ENCODE measurements at regions not wholly inside any gene's neighbourhood (a gene's known extent, or its start where the extent isn't known, plus 50 kb on each side); places are given as distances from the start of the nearest gene placed in this dataset.

DNA sequence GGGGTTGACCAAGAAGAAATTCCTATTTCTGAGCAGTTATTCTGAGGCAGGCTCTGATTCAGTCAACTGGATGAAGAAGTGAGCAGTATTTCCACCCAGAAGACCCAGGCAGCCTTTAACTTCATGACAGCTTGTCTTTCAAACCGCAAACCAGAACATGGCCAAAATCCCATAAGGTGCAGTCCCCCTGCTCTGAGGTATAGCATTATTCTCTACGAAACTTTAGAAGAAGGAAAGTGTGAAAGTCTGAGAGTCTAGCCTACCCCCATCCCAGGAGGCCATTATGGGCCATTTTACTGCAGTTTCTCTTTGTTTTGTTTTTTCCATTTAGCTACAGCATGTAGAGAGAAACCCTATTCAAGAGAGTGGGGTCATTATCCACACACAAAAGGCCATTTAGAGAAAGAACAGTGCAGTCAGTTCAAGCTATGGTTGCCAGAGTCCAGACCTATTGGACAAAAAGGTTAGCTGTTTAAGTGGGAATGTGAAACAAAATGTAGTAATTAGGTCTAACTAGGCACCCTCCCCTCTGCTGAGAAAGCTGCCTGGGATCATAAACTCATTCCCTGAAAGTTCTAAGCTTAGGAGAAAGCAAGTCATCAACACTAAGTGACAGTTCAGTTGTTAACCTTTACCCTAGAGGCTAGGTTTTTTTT lies 52.1 kb upstream of the RASGEF1B start:
- Histone ChIP-seq H3K27me3 (replicated peaks; ENCODE audit: control insufficient read depth, insufficient read depth, low read length) (no peaks in the 10 kb centered on the region; the same call in 1 of the 2 replicates), H3K4me3 (ENCODE audit: low read depth, low read length) (no peak overlapping the region), H3K36me3 (ENCODE audit: control insufficient read depth, insufficient read depth, low read length) (no peaks in the 10 kb centered on the region), H3K9me3 (peaks cover 6% of the 10 kb centered on the region), H3K4me1 (peaks cover 5% of the 10 kb centered on the region; the same call in 1 of the 2 replicates)
- H3K4me3 Mint-ChIP-seq (ENCODE audit: unreplicated experiment), result no peak overlapping the region
- intact Hi-C loops (cut with micrococcal nuclease; ENCODE audit: unreplicated experiment), result no loop called here
- no TSS peak for BruUV-seq (replicated peaks)
- no peaks in the 10 kb centered on the region for H3K36me3 Mint-ChIP-seq (ENCODE audit: insufficient read depth, unreplicated experiment)
- TF ChIP-seq, protein P1, sequence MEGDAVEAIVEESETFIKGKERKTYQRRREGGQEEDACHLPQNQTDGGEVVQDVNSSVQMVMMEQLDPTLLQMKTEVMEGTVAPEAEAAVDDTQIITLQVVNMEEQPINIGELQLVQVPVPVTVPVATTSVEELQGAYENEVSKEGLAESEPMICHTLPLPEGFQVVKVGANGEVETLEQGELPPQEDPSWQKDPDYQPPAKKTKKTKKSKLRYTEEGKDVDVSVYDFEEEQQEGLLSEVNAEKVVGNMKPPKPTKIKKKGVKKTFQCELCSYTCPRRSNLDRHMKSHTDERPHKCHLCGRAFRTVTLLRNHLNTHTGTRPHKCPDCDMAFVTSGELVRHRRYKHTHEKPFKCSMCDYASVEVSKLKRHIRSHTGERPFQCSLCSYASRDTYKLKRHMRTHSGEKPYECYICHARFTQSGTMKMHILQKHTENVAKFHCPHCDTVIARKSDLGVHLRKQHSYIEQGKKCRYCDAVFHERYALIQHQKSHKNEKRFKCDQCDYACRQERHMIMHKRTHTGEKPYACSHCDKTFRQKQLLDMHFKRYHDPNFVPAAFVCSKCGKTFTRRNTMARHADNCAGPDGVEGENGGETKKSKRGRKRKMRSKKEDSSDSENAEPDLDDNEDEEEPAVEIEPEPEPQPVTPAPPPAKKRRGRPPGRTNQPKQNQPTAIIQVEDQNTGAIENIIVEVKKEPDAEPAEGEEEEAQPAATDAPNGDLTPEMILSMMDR (IDR thresholded peaks at IDR 0.05; ENCODE audit: insufficient read depth in 1 of 2, low read depth in 1 of 2, low read length in 1 of 2, severe bottlenecking in 1 of 2, unreplicated experiment in 1 of 2), result no peak
- H3K27me3 Mint-ChIP-seq (ENCODE audit: insufficient read depth, unreplicated experiment), result no peaks in the 10 kb centered on the region
- CTCF ChIA-PET, result no interaction called here
- no peak for DNase-seq
- POLR2A ChIA-PET, result no interaction called here
- peaks cover 3% of the 10 kb centered on the region for H3K9me3 Mint-ChIP-seq (ENCODE audit: unreplicated experiment)
- peaks cover 4% of the 10 kb centered on the region for H3K4me1 Mint-ChIP-seq (ENCODE audit: low read depth, unreplicated experiment)
- H3K27ac Mint-ChIP-seq (ENCODE audit: unreplicated experiment), result no peak overlapping the region

DNA sequence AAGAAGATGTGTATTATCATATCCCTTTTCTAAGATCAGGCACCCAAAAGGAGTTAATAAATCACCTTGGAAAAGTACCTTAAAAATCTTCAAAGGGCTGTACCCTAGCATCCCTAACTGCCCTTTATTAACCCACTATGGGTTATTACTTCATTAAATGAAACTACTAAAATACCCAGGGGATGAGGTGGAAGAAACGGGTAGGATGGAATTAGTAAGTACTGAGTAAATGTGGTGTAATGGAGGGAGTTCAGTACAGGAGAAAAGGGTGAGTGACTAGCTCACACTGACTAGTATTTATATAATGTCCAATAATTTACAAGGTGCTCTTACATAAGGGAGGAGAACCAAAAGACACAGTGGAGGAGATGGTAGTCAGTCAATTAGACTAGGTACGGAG lies 51.0 kb upstream of the RASGEF1B start:
- Histone ChIP-seq H3K4me3 (ENCODE audit: low read depth, low read length) (no peak overlapping the region), H3K9me3 (peaks cover under 1% of the 10 kb centered on the region; the same call in 1 of the 2 replicates), H3K4me1 (peaks cover 13% of the 10 kb centered on the region), H3K27me3 (replicated peaks; ENCODE audit: control insufficient read depth, insufficient read depth, low read length) (no peaks in the 10 kb centered on the region; the same call in 1 of the 2 replicates), H3K36me3 (ENCODE audit: control insufficient read depth, insufficient read depth, low read length) (no peaks in the 10 kb centered on the region)
- ChIA-PET POLR2A (no interaction called here), CTCF (no interaction called here)
- peaks cover 9% of the 10 kb centered on the region for H3K4me1 Mint-ChIP-seq (ENCODE audit: low read depth, unreplicated experiment)
- DNase-seq, result no peak
- TF ChIP-seq, protein P1 (IDR thresholded peaks at IDR 0.05; ENCODE audit: insufficient read depth in 1 of 2, low read depth in 1 of 2, low read length in 1 of 2, severe bottlenecking in 1 of 2, unreplicated experiment in 1 of 2), result no peak
- no TSS peak for BruUV-seq (replicated peaks)
- intact Hi-C loops (cut with micrococcal nuclease; ENCODE audit: unreplicated experiment), result no loop called here
- no peaks in the 10 kb centered on the region for H3K27me3 Mint-ChIP-seq (ENCODE audit: insufficient read depth, unreplicated experiment)
- H3K9me3 Mint-ChIP-seq (ENCODE audit: unreplicated experiment), result no peaks in the 10 kb centered on the region
- H3K36me3 Mint-ChIP-seq (ENCODE audit: insufficient read depth, unreplicated experiment), result no peaks in the 10 kb centered on the region
- no peak overlapping the region for H3K27ac Mint-ChIP-seq (ENCODE audit: unreplicated experiment)
- H3K4me3 Mint-ChIP-seq (ENCODE audit: unreplicated experiment), result no peak overlapping the region

- Mint-ChIP-seq H3K9me3 (ENCODE audit: unreplicated experiment) (no peaks in the 10 kb centered on the region), H3K27me3 (ENCODE audit: insufficient read depth, unreplicated experiment) (no peaks in the 10 kb centered on the region), H3K36me3 (ENCODE audit: insufficient read depth, unreplicated experiment) (no peaks in the 10 kb centered on the region), H3K4me3 (ENCODE audit: unreplicated experiment) (no peak overlapping the region), H3K4me1 (ENCODE audit: low read depth, unreplicated experiment) (peaks cover 9% of the 10 kb centered on the region), H3K27ac (ENCODE audit: unreplicated experiment) (no peak overlapping the region)
- CTCF ChIA-PET, result no interaction called here
- POLR2A ChIA-PET, result no interaction called here
- no peak for DNase-seq
- Histone ChIP-seq H3K27me3 (replicated peaks; ENCODE audit: control insufficient read depth, insufficient read depth, low read length) (no peaks in the 10 kb centered on the region; the same call in 1 of the 2 replicates), H3K4me3 (ENCODE audit: low read depth, low read length) (no peak overlapping the region), H3K36me3 (ENCODE audit: control insufficient read depth, insufficient read depth, low read length) (no peaks in the 10 kb centered on the region), H3K4me1 (peaks cover 13% of the 10 kb centered on the region), H3K9me3 (no peaks in the 10 kb centered on the region)
- intact Hi-C loops (cut with micrococcal nuclease; ENCODE audit: unreplicated experiment), result no loop called here
- TF ChIP-seq, protein P1 (IDR thresholded peaks at IDR 0.05; ENCODE audit: insufficient read depth in 1 of 2, low read depth in 1 of 2, low read length in 1 of 2, severe bottlenecking in 1 of 2, unreplicated experiment in 1 of 2), result no peak
- no TSS peak for BruUV-seq (replicated peaks)
These were observed 50.0 kb upstream of the RASGEF1B start for GRCh38 chr4:81521708-81522107.

Data from Caco-2 (cell line).